Mesenchymal stem cell (in vitro differentiated cells and primary cell): ENCODE measurements at regions not wholly inside any gene's neighbourhood (a gene's known extent, or its start where the extent isn't known, plus 50 kb on each side); places are given as distances from the start of the nearest gene placed in this dataset.

Experiments used
- DNase-seq: peaks from one replicate; pipeline ENCODE4 v3.0.0-alpha.2; 2013
- H2AFZ ChIP-seq: one replicate; pipeline ENCODE4 v1.6.1; 2013; ENCODE audit warnings: low read depth, mild to moderate bottlenecking, control low read depth, inconsistent platforms, low read length, moderate library complexity
- H2AK5ac ChIP-seq: 2 replicates; pipeline ENCODE4 v1.6.1; 2013; ENCODE audit warnings: low read length, moderate library complexity, mild to moderate bottlenecking, inconsistent platforms; ENCODE audit not compliant: severe bottlenecking
- H2BK120ac ChIP-seq: one replicate; pipeline ENCODE4 v1.6.1; 2013; ENCODE audit warnings: low read depth, mild to moderate bottlenecking, inconsistent platforms, low read length, moderate library complexity
- H2BK12ac ChIP-seq, 2 experiments: one replicate each; pipeline ENCODE4 v1.6.1; 2013; ENCODE audit warnings: inconsistent platforms in 2 of 2, low read length in 2 of 2, mild to moderate bottlenecking in 2 of 2, moderate library complexity in 2 of 2, control low read depth in 1 of 2
- H2BK15ac ChIP-seq: one replicate; pipeline ENCODE4 v1.6.1; 2013; ENCODE audit warnings: mild to moderate bottlenecking, low read depth, inconsistent platforms; ENCODE audit not compliant: poor library complexity, severe bottlenecking
- H2BK5ac ChIP-seq: 2 replicates; pipeline ENCODE4 v1.6.1; 2013; ENCODE audit warnings: low read depth, mild to moderate bottlenecking, low read length, control low read depth, inconsistent platforms; ENCODE audit not compliant: poor library complexity, severe bottlenecking
- H3K14ac ChIP-seq, 2 experiments: one replicate each; pipeline ENCODE4 v1.6.1; 2013; ENCODE audit warnings: inconsistent platforms in 2 of 2, low read length in 2 of 2, control low read depth in 1 of 2, mild to moderate bottlenecking in 1 of 2, moderate library complexity in 1 of 2
- H3K18ac ChIP-seq, 2 experiments: one replicate each; pipeline ENCODE4 v1.6.1; 2013; ENCODE audit warnings: inconsistent platforms in 2 of 2, low read length in 2 of 2, control low read depth in 1 of 2, low read depth in 1 of 2, mild to moderate bottlenecking in 1 of 2
- H3K23ac ChIP-seq, 2 experiments: one replicate each; pipeline ENCODE4 v1.6.1; 2013; ENCODE audit warnings: inconsistent platforms in 2 of 2, low read length in 2 of 2, mild to moderate bottlenecking in 2 of 2, moderate library complexity in 2 of 2, control low read depth in 1 of 2
- H3K27ac ChIP-seq: 2 replicates; pipeline ENCODE4 v1.5.1; 2013; ENCODE audit warnings: mild to moderate bottlenecking, moderate library complexity, low read length, control low read depth, inconsistent platforms; ENCODE audit not compliant: poor library complexity, severe bottlenecking
- H3K27me3 ChIP-seq, 2 experiments: 2 replicates each; pipeline versions ENCODE4 v1.6.1 to v1.7.0; 2013; ENCODE audit warnings: low read length in 2 of 2, mild to moderate bottlenecking in 2 of 2, moderate library complexity in 2 of 2, control low read depth in 1 of 2, inconsistent platforms in 1 of 2; ENCODE audit not compliant: control insufficient read depth in 1 of 2, insufficient read depth in 1 of 2
- H3K36me3 ChIP-seq, 2 experiments: 2 replicates each; pipeline versions ENCODE4 v1.6.1 to v1.7.0; 2013; ENCODE audit warnings: low read length in 2 of 2, control low read depth in 1 of 2, inconsistent platforms in 1 of 2, low read depth in 1 of 2, mild to moderate bottlenecking in 1 of 2; ENCODE audit not compliant: insufficient read depth in 2 of 2, control insufficient read depth in 1 of 2
- H3K4ac ChIP-seq, 2 experiments: one replicate each; pipeline ENCODE4 v1.6.1; 2013; ENCODE audit warnings: inconsistent platforms in 2 of 2, low read length in 2 of 2, mild to moderate bottlenecking in 2 of 2, moderate library complexity in 2 of 2, control low read depth in 1 of 2, low read depth in 1 of 2
- H3K4me1 ChIP-seq: 2 replicates; pipeline ENCODE4 v1.6.1; 2013; ENCODE audit warnings: low read depth, low read length, control low read depth; ENCODE audit not compliant: control insufficient read depth, insufficient read depth
- H3K4me2 ChIP-seq: 2 replicates; pipeline ENCODE4 v1.6.1; 2013; ENCODE audit warnings: low read length, mild to moderate bottlenecking, inconsistent platforms; ENCODE audit not compliant: poor library complexity, severe bottlenecking
- H3K4me3 ChIP-seq, 2 experiments: 2 replicates each; pipeline versions ENCODE4 v1.5.1 to v1.7.0; 2013; ENCODE audit warnings: low read length in 2 of 2, mild to moderate bottlenecking in 2 of 2, control low read depth in 1 of 2, low read depth in 1 of 2; ENCODE audit not compliant: insufficient read depth in 1 of 2
- H3K79me1 ChIP-seq: replicated peaks from 2 replicates; pipeline ENCODE4 v1.6.1; 2013; ENCODE audit warnings: mild to moderate bottlenecking, control low read depth, low read length, inconsistent platforms; ENCODE audit not compliant: poor library complexity, severe bottlenecking
- H3K9ac ChIP-seq: 2 replicates; pipeline ENCODE4 v1.7.0; 2013; ENCODE audit warnings: mild to moderate bottlenecking, low read length, moderate library complexity
- H3K9me3 ChIP-seq: 2 replicates; pipeline ENCODE4 v1.7.0; 2013; ENCODE audit warnings: mild to moderate bottlenecking, low read length; ENCODE audit not compliant: control insufficient read depth
- H4K8ac ChIP-seq: one replicate; pipeline ENCODE4 v1.6.1; 2013; ENCODE audit warnings: inconsistent platforms, mild to moderate bottlenecking, low read length, moderate library complexity
- H4K91ac ChIP-seq: one replicate; pipeline ENCODE4 v1.6.1; 2013; ENCODE audit warnings: mild to moderate bottlenecking, low read length, inconsistent platforms
- WGBS: methylation state at CpG from one replicate; pipeline ENCODE4 v1.1.7; 2013; ENCODE audit warnings: mixed read lengths; 5-methylcytosine and 5-hydroxymethylcytosine counted together

GRCh38 chr3:193962986-193963685 is 172.8 kb upstream of the HES1 start:
- no peak overlapping the region for H3K23ac ChIP-seq
- H2BK15ac ChIP-seq = no peak overlapping the region
- no peak overlapping the region for H3K4me3 ChIP-seq
- no peak overlapping the region for H2AK5ac ChIP-seq
- DNase-seq = no peak
- no peak overlapping the region for H2BK12ac ChIP-seq
- H2AFZ ChIP-seq = no peak overlapping the region
- H2BK5ac ChIP-seq = no peak overlapping the region
- no peak overlapping the region for H4K8ac ChIP-seq
- no peaks in the 10 kb centered on the region for H3K79me1 ChIP-seq
- no peaks in the 10 kb centered on the region for H3K4me1 ChIP-seq
- no peak overlapping the region for H3K9ac ChIP-seq
- no peak overlapping the region for H4K91ac ChIP-seq
- H3K9me3 ChIP-seq = no peaks in the 10 kb centered on the region
- no peak overlapping the region for H3K18ac ChIP-seq
- no peak overlapping the region for H3K4me2 ChIP-seq
- no peak overlapping the region for H3K4ac ChIP-seq
- H3K27ac ChIP-seq = no peak overlapping the region
- no peaks in the 10 kb centered on the region for H3K36me3 ChIP-seq
- H3K27me3 ChIP-seq = peaks cover 71 to 76% of the 10 kb centered on the region in 2 experiments
- H2BK120ac ChIP-seq = no peak overlapping the region
- 83% methylated on average over 7 of the region's 9 CpGs for WGBS
- no peak overlapping the region for H3K14ac ChIP-seq

GRCh38 chr3:193963808-193964516 is 172.0 kb upstream of the HES1 start:
- H2BK120ac ChIP-seq = no peak overlapping the region
- no peaks in the 10 kb centered on the region for H3K79me1 ChIP-seq
- no peaks in the 10 kb centered on the region for H3K4me1 ChIP-seq
- H2AK5ac ChIP-seq = no peak overlapping the region
- H3K23ac ChIP-seq = no peak overlapping the region
- WGBS = 97% methylated on average over 6 of the region's 7 CpGs
- no peak overlapping the region for H4K91ac ChIP-seq
- H3K9me3 ChIP-seq = no peaks in the 10 kb centered on the region
- H3K27me3 ChIP-seq = peaks cover 65 to 69% of the 10 kb centered on the region in 2 experiments
- DNase-seq = no peak
- H3K4me2 ChIP-seq = no peak overlapping the region
- H3K18ac ChIP-seq = no peak overlapping the region
- no peak overlapping the region for H3K27ac ChIP-seq
- no peak overlapping the region for H2BK12ac ChIP-seq
- H3K9ac ChIP-seq = no peak overlapping the region
- H2BK15ac ChIP-seq = peak overlapping the region; percentile 46
- H4K8ac ChIP-seq = no peak overlapping the region
- no peaks in the 10 kb centered on the region for H3K36me3 ChIP-seq
- H3K14ac ChIP-seq = no peak overlapping the region
- H2BK5ac ChIP-seq = no peak overlapping the region
- no peak overlapping the region for H3K4me3 ChIP-seq
- H2AFZ ChIP-seq = no peak overlapping the region
- no peak overlapping the region for H3K4ac ChIP-seq

GRCh38 chr3:193964517-193964880 is 171.4 kb upstream of the HES1 start:
- Histone ChIP-seq H4K8ac (no peak overlapping the region), H3K9me3 (no peaks in the 10 kb centered on the region), H2BK120ac (no peak overlapping the region), H3K4me1 (no peaks in the 10 kb centered on the region), H3K4me3 (no peak overlapping the region), H2BK12ac (no peak overlapping the region), H4K91ac (no peak overlapping the region), H2BK5ac (no peak overlapping the region), H2AFZ (no peak overlapping the region), H3K79me1 (no peaks in the 10 kb centered on the region), H3K9ac (no peak overlapping the region), H3K27me3 (peaks cover 60 to 65% of the 10 kb centered on the region in 2 experiments), H3K4ac (no peak overlapping the region), H2BK15ac (no peak overlapping the region), H3K4me2 (no peak overlapping the region), H3K14ac (no peak overlapping the region), H3K27ac (no peak overlapping the region), H3K23ac (no peak overlapping the region), H3K18ac (no peak overlapping the region), H2AK5ac (no peak overlapping the region), H3K36me3 (no peaks in the 10 kb centered on the region)
- no peak for DNase-seq
- 100% methylated on average over 2 of the region's 2 CpGs for WGBS

- Histone ChIP-seq H3K27me3 (peaks cover 26 to 59% of the 10 kb centered on the region in 2 experiments), H3K18ac (no peak overlapping the region), H3K4me2 (no peak overlapping the region), H3K23ac (no peak overlapping the region), H4K8ac (no peak overlapping the region), H2BK5ac (no peak overlapping the region), H2AK5ac (no peak overlapping the region), H2BK12ac (no peak overlapping the region), H2AFZ (no peak overlapping the region), H3K27ac (no peak overlapping the region), H4K91ac (no peak overlapping the region), H2BK15ac (no peak overlapping the region), H3K9ac (no peak overlapping the region), H3K9me3 (no peaks in the 10 kb centered on the region), H2BK120ac (no peak overlapping the region), H3K36me3 (no peaks in the 10 kb centered on the region), H3K4ac (no peak overlapping the region), H3K14ac (no peak overlapping the region), H3K4me3 (no peak overlapping the region), H3K79me1 (no peaks in the 10 kb centered on the region), H3K4me1 (peaks cover 7% of the 10 kb centered on the region)
- no peak for DNase-seq
- WGBS = 94% methylated on average over 3 of the region's 5 CpGs
These were observed 167.5 kb upstream of the HES1 start for GRCh38 chr3:193968380-193968974.
